HG03378 (cell line): ENCODE measurements at regions not wholly inside any gene's neighbourhood (a gene's known extent, or its start where the extent isn't known, plus 50 kb on each side); places are given as distances from the start of the nearest gene placed in this dataset.
"Not testable (repeated sequence)": the region's sequence is repeated elsewhere in the genome, so short reads cannot be mapped to it uniquely, and the experiment has no call there.

Experiments used
- ATAC-seq: cut with Tn5 transposase; IDR thresholded peaks from one replicate; pipeline ENCODE4 v1.9.1; 2021; ENCODE audit warnings: mild to moderate bottlenecking, moderate library complexity; ENCODE audit not compliant: unreplicated experiment

DNA sequence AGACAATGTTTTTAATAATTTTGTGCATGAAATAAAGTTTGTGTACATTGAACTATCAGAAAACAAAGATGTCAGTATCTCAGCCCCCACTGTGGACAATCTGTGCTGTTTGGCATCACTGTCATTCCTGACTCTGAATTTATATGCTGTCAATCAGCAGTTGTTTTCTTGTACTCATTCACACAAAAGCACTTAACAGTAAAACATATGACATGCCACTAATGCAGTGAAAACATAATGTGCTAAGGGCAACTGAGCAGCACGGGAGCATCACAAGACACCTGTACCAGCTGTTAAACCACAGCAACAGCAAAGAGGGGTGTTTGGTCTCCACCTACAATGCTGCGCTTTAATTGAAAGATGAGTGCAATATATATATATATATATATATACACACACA lies 647.8 kb upstream of the SLC35B3 start:
- ATAC-seq = no peak

- no peak for ATAC-seq
Observed at GRCh38 chr6:9066726-9067125, 631.4 kb upstream of the SLC35B3 start.

GRCh38 chr6:9064156-9064555 lies 628.8 kb upstream of the SLC35B3 start:
- no peak for ATAC-seq

- no peak for ATAC-seq
Observed at GRCh38 chr6:9062596-9062995, 627.3 kb upstream of the SLC35B3 start.

- no peak for ATAC-seq
Observed at GRCh38 chr6:9057937-9058336, 622.6 kb upstream of the SLC35B3 start.

GRCh38 chr6:9056556-9056955 lies 621.2 kb upstream of the SLC35B3 start:
- ATAC-seq = no peak

GRCh38 chr6:9044426-9044825 lies 609.1 kb upstream of the SLC35B3 start:
- no peak for ATAC-seq

DNA sequence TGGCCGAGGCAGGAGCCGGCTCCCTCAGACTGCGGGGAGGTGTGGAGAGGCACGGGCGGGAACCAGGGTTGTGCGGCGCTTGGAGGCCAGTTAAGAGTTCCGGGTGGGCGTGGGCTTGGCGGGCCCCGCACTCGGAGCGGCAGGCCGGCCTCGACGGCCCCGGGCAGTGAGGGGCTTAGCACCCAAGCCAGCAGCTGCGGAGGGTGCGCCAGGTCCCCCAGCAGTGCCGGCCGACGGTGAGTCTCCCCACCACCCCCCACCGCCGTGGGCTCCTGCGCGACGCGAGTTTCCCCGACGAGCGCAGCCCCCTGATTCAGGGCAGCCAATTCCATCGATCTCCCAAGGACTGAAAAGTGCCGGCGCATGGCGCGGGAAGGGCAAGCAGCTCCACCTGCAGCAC lies 605.4 kb upstream of the SLC35B3 start:
- ATAC-seq = no peak

DNA sequence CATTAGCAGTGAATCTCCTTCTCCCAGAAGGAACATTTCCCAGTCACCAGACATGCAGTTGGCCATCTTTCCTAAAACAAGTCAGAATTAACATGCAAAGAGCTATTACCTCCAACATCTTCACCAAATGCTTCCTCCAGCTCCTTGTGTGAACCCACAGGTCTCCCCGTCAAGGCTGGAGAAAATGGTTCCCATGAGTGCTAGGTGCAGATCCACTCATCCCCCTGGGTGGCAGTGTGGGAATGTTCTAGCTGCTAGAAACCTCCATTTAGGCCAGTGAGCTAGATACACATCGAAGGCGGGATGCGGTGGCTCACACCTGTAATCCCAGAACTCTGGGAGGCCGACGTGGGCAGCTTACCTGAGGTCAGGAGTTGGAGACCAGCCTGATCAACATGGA lies 603.9 kb upstream of the SLC35B3 start:
- ATAC-seq = no peak

- ATAC-seq = no peak
Observed at GRCh38 chr6:9028086-9028485, 592.7 kb upstream of the SLC35B3 start.

GRCh38 chr6:9025796-9026394 lies 590.5 kb upstream of the SLC35B3 start:
- no peak for ATAC-seq

DNA sequence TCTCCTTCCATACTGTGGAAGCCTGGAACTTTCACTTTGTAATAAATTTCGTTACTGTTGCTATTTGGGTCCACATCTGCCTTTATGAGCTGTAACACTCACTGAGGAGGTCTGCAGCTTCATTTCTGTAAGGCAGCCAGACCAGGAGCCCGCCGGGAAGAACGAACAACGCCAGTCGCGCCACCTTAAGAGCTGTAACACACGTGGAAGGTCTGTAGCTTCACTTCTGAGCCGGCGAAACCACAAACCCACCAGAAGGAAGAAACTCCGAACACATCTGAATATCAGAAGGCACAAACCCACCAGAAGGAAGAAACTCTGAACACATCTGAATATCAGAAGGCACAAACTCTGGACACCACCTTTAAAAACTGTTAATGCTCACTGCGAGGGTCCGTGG lies 589.9 kb upstream of the SLC35B3 start:
- no peak for ATAC-seq

- ATAC-seq = not testable (repeated sequence)
Observed at GRCh38 chr6:9024246-9024645, 588.9 kb upstream of the SLC35B3 start.

DNA sequence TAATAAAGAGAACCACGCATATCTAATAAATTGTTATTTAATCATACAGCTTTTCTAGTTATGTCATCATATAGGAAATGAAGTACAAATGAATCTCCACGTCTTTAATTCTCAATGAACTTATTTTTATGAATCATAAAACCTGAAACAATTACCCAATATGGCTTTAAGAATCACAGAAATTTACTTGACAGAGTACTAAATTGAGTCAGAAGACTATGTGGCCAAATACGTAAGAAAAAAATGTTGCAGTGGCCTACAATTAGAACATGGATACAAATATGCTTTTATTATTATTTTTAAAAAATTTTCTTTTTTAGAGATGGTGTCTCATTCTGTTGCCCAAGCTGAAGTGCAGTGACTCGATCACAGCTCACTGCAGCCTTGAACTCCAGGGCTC lies 584.7 kb upstream of the SLC35B3 start:
- no peak for ATAC-seq

DNA sequence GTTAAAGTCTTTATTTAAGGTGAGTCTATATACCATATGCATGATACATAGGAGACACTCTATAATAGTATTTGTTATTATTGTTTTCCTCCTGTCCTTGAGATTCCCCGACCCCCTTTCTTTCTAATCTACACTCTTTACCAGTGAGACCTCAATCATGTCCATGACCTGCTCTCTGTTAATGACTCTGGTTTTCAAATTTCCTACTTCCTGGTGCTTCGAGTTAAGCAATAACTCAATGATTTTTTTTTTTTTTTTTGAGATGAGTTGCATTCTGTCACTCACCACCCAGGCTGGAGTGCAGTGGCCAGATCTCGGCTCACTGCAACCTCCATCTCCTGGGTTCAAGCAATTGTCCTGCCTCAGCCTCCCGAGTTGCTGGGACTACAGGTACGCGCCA lies 574.6 kb upstream of the SLC35B3 start:
- no peak for ATAC-seq

GRCh38 chr6:9007027-9007426 lies 571.7 kb upstream of the SLC35B3 start:
- ATAC-seq = no peak

DNA sequence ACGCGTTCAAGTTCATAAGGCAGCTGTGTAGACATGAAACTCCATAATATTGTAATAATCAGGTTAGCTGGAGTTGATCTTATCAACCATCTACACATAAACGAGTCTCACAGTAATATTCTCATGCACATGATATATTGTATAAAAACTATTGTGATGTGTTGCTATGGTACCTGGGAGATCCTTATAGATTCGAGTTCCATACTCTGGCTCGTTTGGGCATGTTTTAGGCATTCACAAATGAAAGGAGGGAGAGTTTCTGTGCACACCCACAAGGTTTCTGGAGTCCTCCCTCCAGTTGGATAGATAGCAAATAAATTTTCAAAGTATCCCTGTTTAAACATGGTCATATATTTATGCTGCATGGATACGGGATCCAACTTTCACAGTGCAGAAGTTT lies 567.5 kb upstream of the SLC35B3 start:
- ATAC-seq = no peak

GRCh38 chr6:8995156-8995555 lies 559.8 kb upstream of the SLC35B3 start:
- ATAC-seq = no peak

DNA sequence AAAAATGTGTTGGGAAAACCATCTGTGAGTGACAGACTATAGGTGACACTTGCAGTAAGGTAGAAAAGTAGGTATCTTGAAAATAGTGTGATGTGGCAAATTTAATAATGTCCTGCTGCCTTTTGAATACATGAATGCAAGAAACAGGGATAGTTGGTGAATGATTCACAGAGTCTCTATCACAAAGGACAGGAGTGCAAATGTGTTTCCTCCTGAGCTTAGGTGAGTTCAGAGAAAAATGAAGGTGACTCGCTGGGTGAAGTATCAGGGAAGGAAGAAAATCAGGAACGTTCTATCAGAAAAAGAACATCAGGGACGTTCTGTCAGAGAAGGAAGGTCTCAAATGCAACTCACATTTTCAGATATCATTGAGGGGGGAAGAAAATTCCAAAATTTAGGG lies 557.8 kb upstream of the SLC35B3 start:
- no peak for ATAC-seq

GRCh38 chr6:8991844-8992243 lies 556.5 kb upstream of the SLC35B3 start:
- ATAC-seq = no peak

DNA sequence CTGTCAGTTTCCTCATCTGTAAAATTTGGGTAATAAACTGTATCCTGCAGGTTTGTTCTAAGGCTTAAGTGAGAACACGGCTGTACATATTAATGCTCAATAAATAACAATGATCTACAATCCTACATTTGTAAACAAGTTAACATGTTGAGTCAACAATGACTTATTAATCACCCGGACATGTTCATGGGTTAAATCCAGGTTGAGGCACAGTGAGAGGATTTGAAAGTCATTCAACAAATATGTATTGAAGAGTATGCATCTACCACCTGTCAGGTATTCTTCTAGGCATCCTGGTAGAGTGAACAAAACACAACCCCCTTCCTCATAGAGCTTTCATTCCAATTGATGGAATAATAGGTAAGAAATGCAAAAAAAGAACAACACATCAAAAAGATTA lies 554.7 kb upstream of the SLC35B3 start:
- no peak for ATAC-seq

DNA sequence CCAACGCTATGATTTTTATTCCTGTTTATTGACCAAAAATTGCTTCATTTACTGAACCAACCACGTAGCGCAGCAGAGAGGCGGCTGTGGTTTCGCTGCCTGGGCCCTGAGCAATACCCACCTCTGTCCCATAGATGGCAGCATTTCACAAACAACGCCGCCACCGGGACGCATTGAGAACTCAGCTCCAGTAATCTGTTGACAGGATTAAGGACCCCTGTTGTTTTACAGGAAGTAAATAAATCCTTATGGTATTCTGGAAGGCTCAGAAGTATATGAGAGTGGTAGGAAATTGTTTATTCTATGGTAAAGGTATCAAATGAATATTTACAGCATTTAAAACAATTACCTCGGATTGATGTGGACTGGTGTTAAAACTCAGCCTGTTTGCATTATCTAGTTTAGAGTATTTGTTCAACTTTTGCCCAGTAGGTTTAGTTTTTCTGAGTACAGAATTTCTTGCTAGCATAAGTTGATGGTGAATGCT lies 547.9 kb upstream of the SLC35B3 start:
- peak; percentile 83 for ATAC-seq

DNA sequence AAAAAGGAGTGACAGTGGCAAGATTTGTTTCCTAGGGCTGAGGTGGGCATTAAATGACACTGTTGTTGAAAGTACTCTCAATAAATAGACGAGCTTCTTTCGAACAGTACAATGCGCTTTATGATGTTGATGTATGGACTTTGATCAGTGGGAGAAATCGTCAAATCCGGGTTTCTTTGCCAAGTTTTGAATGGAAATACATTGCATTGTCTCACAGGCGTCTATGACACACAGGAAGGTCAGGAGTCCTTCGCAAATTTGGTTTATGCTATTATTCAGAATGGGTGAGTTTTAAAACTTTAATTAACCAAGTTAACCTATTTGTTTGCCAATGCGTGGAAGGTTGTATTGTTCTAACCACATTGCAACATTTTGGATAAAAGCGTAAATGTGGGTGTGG lies 547.3 kb upstream of the SLC35B3 start:
- ATAC-seq = no peak
